ENCODE measurements at regions not wholly inside any gene's neighbourhood (a gene's known extent, or its start where the extent isn't known, plus 50 kb on each side); places are given as distances from the start of the nearest gene placed in this dataset.

- H3K27me3 ChIP-seq (ENCODE audit: insufficient read depth, low read length) = no peaks in the 10 kb centered on the region
- no peaks in the 10 kb centered on the region for H3K27me3 Mint-ChIP-seq
- H3K27ac Mint-ChIP-seq = peak overlapping the region in 1 of 7 donors; percentile 34
- no peaks in the 10 kb centered on the region for H3K36me3 ChIP-seq (ENCODE audit: insufficient read depth, low read length)
- no peaks in the 10 kb centered on the region for H3K9me3 ChIP-seq (ENCODE audit: control insufficient read depth in 1 of 2, low read length in 2 of 2)
- intact Hi-C loops (cut with micrococcal nuclease) = no loop called here
- H3K27ac ChIP-seq (ENCODE audit: low read depth, low read length) = no peak overlapping the region
- DNase-seq = no peak
- H3K4me3 Mint-ChIP-seq = no peak overlapping the region
- H3K4me3 ChIP-seq (ENCODE audit: low read length in 2 of 2) = no peak overlapping the region
- H3K36me3 Mint-ChIP-seq = no peaks in the 10 kb centered on the region
- no peaks in the 10 kb centered on the region for H3K4me1 ChIP-seq (ENCODE audit: insufficient read depth, low read length)
- peaks cover 0 to 7% (median 1%) of the 10 kb centered on the region in 4 donors for H3K4me1 Mint-ChIP-seq
- ChIA-PET CTCF (ENCODE audit: partially characterized antibody) (no interaction called here), POLR2A (ENCODE audit: partially characterized antibody) (no interaction called here)
- H3K9me3 Mint-ChIP-seq = no peaks in the 10 kb centered on the region
Measured at GRCh38 chr5:33241802-33242201, 199.0 kb upstream of the TARS1 start.

- Mint-ChIP-seq H3K9me3 (no peaks in the 10 kb centered on the region), H3K27me3 (no peaks in the 10 kb centered on the region), H3K4me3 (no peak overlapping the region), H3K36me3 (no peaks in the 10 kb centered on the region), H3K4me1 (peaks cover 0 to 7% (median under 1%) of the 10 kb centered on the region in 4 donors), H3K27ac (peak overlapping the region in 1 of 7 donors; percentile 2)
- Histone ChIP-seq H3K9me3 (ENCODE audit: control insufficient read depth in 1 of 2, low read length in 2 of 2) (no peaks in the 10 kb centered on the region), H3K27me3 (ENCODE audit: insufficient read depth, low read length) (no peaks in the 10 kb centered on the region), H3K4me3 (ENCODE audit: low read length in 2 of 2) (no peak overlapping the region), H3K36me3 (ENCODE audit: insufficient read depth, low read length) (no peaks in the 10 kb centered on the region), H3K27ac (ENCODE audit: low read depth, low read length) (no peak overlapping the region), H3K4me1 (ENCODE audit: insufficient read depth, low read length) (no peaks in the 10 kb centered on the region)
- ChIA-PET CTCF (ENCODE audit: partially characterized antibody) (no interaction called here), POLR2A (ENCODE audit: partially characterized antibody) (no interaction called here)
- no peak for DNase-seq
- intact Hi-C loops (cut with micrococcal nuclease) = no loop called here
Measured at GRCh38 chr5:33242277-33242676, 198.5 kb upstream of the TARS1 start.

- Mint-ChIP-seq H3K9me3 (no peaks in the 10 kb centered on the region), H3K27me3 (no peaks in the 10 kb centered on the region), H3K27ac (no peak overlapping the region), H3K4me1 (peaks cover 0 to 7% (median under 1%) of the 10 kb centered on the region in 4 donors), H3K36me3 (no peaks in the 10 kb centered on the region), H3K4me3 (no peak overlapping the region)
- Histone ChIP-seq H3K9me3 (ENCODE audit: control insufficient read depth in 1 of 2, low read length in 2 of 2) (no peaks in the 10 kb centered on the region), H3K27ac (ENCODE audit: low read depth, low read length) (no peak overlapping the region), H3K4me3 (ENCODE audit: low read length in 2 of 2) (no peak overlapping the region), H3K27me3 (ENCODE audit: insufficient read depth, low read length) (no peaks in the 10 kb centered on the region), H3K4me1 (ENCODE audit: insufficient read depth, low read length) (no peaks in the 10 kb centered on the region), H3K36me3 (ENCODE audit: insufficient read depth, low read length) (no peaks in the 10 kb centered on the region)
- ChIA-PET POLR2A (ENCODE audit: partially characterized antibody) (no interaction called here), CTCF (ENCODE audit: partially characterized antibody) (no interaction called here)
- intact Hi-C loops (cut with micrococcal nuclease) = no loop called here
- DNase-seq = no peak
Measured at GRCh38 chr5:33244441-33245150, 196.2 kb upstream of the TARS1 start.

- no peak for DNase-seq
- H3K27ac Mint-ChIP-seq = no peak overlapping the region
- POLR2A ChIA-PET (ENCODE audit: partially characterized antibody) = no interaction called here
- CTCF ChIA-PET (ENCODE audit: partially characterized antibody) = no interaction called here
- peaks cover 0 to 4% (median 0%) of the 10 kb centered on the region in 8 donors for H3K9me3 Mint-ChIP-seq
- intact Hi-C loops (cut with micrococcal nuclease) = no loop called here
- Histone ChIP-seq H3K4me1 (ENCODE audit: insufficient read depth, low read length) (no peaks in the 10 kb centered on the region), H3K27me3 (ENCODE audit: insufficient read depth, low read length) (no peaks in the 10 kb centered on the region), H3K4me3 (ENCODE audit: low read length in 2 of 2) (no peak overlapping the region), H3K9me3 (ENCODE audit: control insufficient read depth in 1 of 2, low read length in 2 of 2) (no peaks in the 10 kb centered on the region), H3K36me3 (ENCODE audit: insufficient read depth, low read length) (no peaks in the 10 kb centered on the region), H3K27ac (ENCODE audit: low read depth, low read length) (no peak overlapping the region)
- H3K4me3 Mint-ChIP-seq = no peak overlapping the region
- no peaks in the 10 kb centered on the region for H3K27me3 Mint-ChIP-seq
- H3K4me1 Mint-ChIP-seq = no peaks in the 10 kb centered on the region
- H3K36me3 Mint-ChIP-seq = no peaks in the 10 kb centered on the region
Measured at GRCh38 chr5:33254579-33254978, 186.2 kb upstream of the TARS1 start.

GRCh38 chr5:33257807-33258429 lies 182.8 kb upstream of the TARS1 start:
- POLR2A ChIA-PET (ENCODE audit: partially characterized antibody) = no interaction called here
- Mint-ChIP-seq H3K9me3 (peaks cover 0 to 6% (median 0%) of the 10 kb centered on the region in 8 donors), H3K36me3 (no peaks in the 10 kb centered on the region), H3K4me3 (no peak overlapping the region), H3K27ac (no peak overlapping the region), H3K27me3 (no peaks in the 10 kb centered on the region), H3K4me1 (no peaks in the 10 kb centered on the region)
- Histone ChIP-seq H3K4me3 (ENCODE audit: low read length in 2 of 2) (no peak overlapping the region), H3K36me3 (ENCODE audit: insufficient read depth, low read length) (no peaks in the 10 kb centered on the region), H3K4me1 (ENCODE audit: insufficient read depth, low read length) (no peaks in the 10 kb centered on the region), H3K27ac (ENCODE audit: low read depth, low read length) (no peak overlapping the region), H3K9me3 (ENCODE audit: control insufficient read depth in 1 of 2, low read length in 2 of 2) (no peaks in the 10 kb centered on the region), H3K27me3 (ENCODE audit: insufficient read depth, low read length) (no peaks in the 10 kb centered on the region)
- CTCF ChIA-PET (ENCODE audit: partially characterized antibody) = no interaction called here
- intact Hi-C loops (cut with micrococcal nuclease) = no loop called here
- no peak for DNase-seq

GRCh38 chr5:33258553-33258952 lies 182.2 kb upstream of the TARS1 start:
- Histone ChIP-seq H3K9me3 (ENCODE audit: control insufficient read depth in 1 of 2, low read length in 2 of 2) (no peaks in the 10 kb centered on the region), H3K36me3 (ENCODE audit: insufficient read depth, low read length) (no peaks in the 10 kb centered on the region), H3K4me1 (ENCODE audit: insufficient read depth, low read length) (no peaks in the 10 kb centered on the region), H3K4me3 (ENCODE audit: low read length in 2 of 2) (no peak overlapping the region), H3K27ac (ENCODE audit: low read depth, low read length) (no peak overlapping the region), H3K27me3 (ENCODE audit: insufficient read depth, low read length) (no peaks in the 10 kb centered on the region)
- Mint-ChIP-seq H3K27me3 (no peaks in the 10 kb centered on the region), H3K36me3 (no peaks in the 10 kb centered on the region), H3K4me3 (no peak overlapping the region), H3K9me3 (peaks cover 0 to 9% (median 1%) of the 10 kb centered on the region in 8 donors), H3K27ac (no peak overlapping the region), H3K4me1 (no peaks in the 10 kb centered on the region)
- ChIA-PET POLR2A (ENCODE audit: partially characterized antibody) (no interaction called here), CTCF (ENCODE audit: partially characterized antibody) (no interaction called here)
- intact Hi-C loops (cut with micrococcal nuclease) = no loop called here
- DNase-seq = no peak

GRCh38 chr5:33260098-33260497 lies 180.7 kb upstream of the TARS1 start:
- CTCF ChIA-PET (ENCODE audit: partially characterized antibody) = no interaction called here
- no peaks in the 10 kb centered on the region for H3K9me3 ChIP-seq (ENCODE audit: control insufficient read depth in 1 of 2, low read length in 2 of 2)
- H3K4me1 ChIP-seq (ENCODE audit: insufficient read depth, low read length) = no peaks in the 10 kb centered on the region
- H3K27me3 ChIP-seq (ENCODE audit: insufficient read depth, low read length) = no peaks in the 10 kb centered on the region
- Mint-ChIP-seq H3K4me3 (no peak overlapping the region), H3K9me3 (peaks cover 0 to 16% (median 8%) of the 10 kb centered on the region in 8 donors), H3K27ac (no peak overlapping the region), H3K27me3 (no peaks in the 10 kb centered on the region), H3K4me1 (no peaks in the 10 kb centered on the region), H3K36me3 (no peaks in the 10 kb centered on the region)
- intact Hi-C loops (cut with micrococcal nuclease) = no loop called here
- H3K36me3 ChIP-seq (ENCODE audit: insufficient read depth, low read length) = no peaks in the 10 kb centered on the region
- H3K4me3 ChIP-seq (ENCODE audit: low read length in 2 of 2) = no peak overlapping the region
- POLR2A ChIA-PET (ENCODE audit: partially characterized antibody) = no interaction called here
- no peak for DNase-seq
- no peak overlapping the region for H3K27ac ChIP-seq (ENCODE audit: low read depth, low read length)
